SK-N-SH (cell line): ENCODE measurements at regions not wholly inside any gene's neighbourhood (a gene's known extent, or its start where the extent isn't known, plus 50 kb on each side); places are given as distances from the start of the nearest gene placed in this dataset.

Source experiments
- CTCF ChIA-PET: fragments of 300-600, 350-600 bp; formaldehyde crosslinking; extraction: SDS; loops from one replicate; lab custom pipeline; 2021; lab: Yijun Ruan, JAX
- POLR2A ChIA-PET: fragments of 350-600 bp; sonication (Branson Sonifier 250); formaldehyde crosslinking; extraction: SDS; loops from one replicate; lab custom pipeline; 2020; ENCODE audit warnings: antibody characterized with exemption, inconsistent platforms; lab: Yijun Ruan, JAX
- DNase-seq: peaks from one replicate; pipeline ENCODE4 v3.0.0; 2012
- H2AFZ ChIP-seq: fragments of 200-600 bp; sonication (generic); 2 replicates; pipeline ENCODE4 v1.8.1; 2016; ENCODE audit warnings: antibody characterized with exemption, mild to moderate bottlenecking, low read depth
- H3F3A ChIP-seq: fragments of 200-600 bp; sonication (generic); replicated peaks from 2 replicates; pipeline ENCODE3; 2016; ENCODE audit warnings: antibody characterized with exemption, mild to moderate bottlenecking; ENCODE audit not compliant: insufficient read depth
- H3K27ac ChIP-seq, 2 experiments: fragments of 200-500 bp in 1 of 2; fragments of 200-600 bp in 1 of 2; sonication (Bioruptor generic) in 1 of 2; sonication (generic), shearing (Covaris generic) in 1 of 2; 2 replicates each; pipeline versions ENCODE4 v1.5.1 to v1.6.1; 2014 to 2016; ENCODE audit warnings: low read depth in 2 of 2, inconsistent platforms in 1 of 2, low read length in 1 of 2, mild to moderate bottlenecking in 1 of 2, mixed read lengths in 1 of 2
- H3K27me3 ChIP-seq: fragments of 200-600 bp; sonication (generic), shearing (Covaris generic); 2 replicates; pipeline ENCODE4 v1.6.1; 2016; ENCODE audit warnings: mixed run types; ENCODE audit not compliant: insufficient read depth
- H3K36me3 ChIP-seq, 2 experiments: fragments of 200-500 bp in 1 of 2; fragments of 200-600 bp in 1 of 2; sonication (Bioruptor generic) in 1 of 2; sonication (generic) in 1 of 2; replicated peaks in 1 of 2; 2 replicates each; pipeline versions ENCODE3 to v1.5.1; 2014 to 2016; ENCODE audit warnings: low read length in 1 of 2, mild to moderate bottlenecking in 1 of 2; ENCODE audit not compliant: insufficient read depth in 2 of 2, control insufficient read depth in 1 of 2
- H3K4me1 ChIP-seq, 2 experiments: fragments of 200-500 bp in 1 of 2; fragments of 200-600 bp in 1 of 2; sonication (Bioruptor generic) in 1 of 2; sonication (generic), shearing (Covaris generic) in 1 of 2; 2 replicates each; pipeline versions ENCODE4 v1.5.1 to v1.6.1; 2014 to 2016; ENCODE audit warnings: low read depth in 1 of 2, low read length in 1 of 2, mixed run types in 1 of 2; ENCODE audit not compliant: insufficient read depth in 2 of 2, control insufficient read depth in 1 of 2
- H3K4me2 ChIP-seq: fragments of 200-600 bp; sonication (generic), shearing (Covaris generic); 2 replicates; pipeline ENCODE4 v1.6.1; 2017; ENCODE audit warnings: mixed run types
- H3K4me3 ChIP-seq, 2 experiments: fragments of 200-500 bp in 1 of 2; fragments of 200-600 bp in 1 of 2; sonication (Bioruptor generic) in 1 of 2; sonication (generic), shearing (Covaris generic) in 1 of 2; 2 replicates each; pipeline versions ENCODE4 v1.5.1 to v1.8.1; 2014 to 2016; ENCODE audit warnings: low read depth in 2 of 2, inconsistent platforms in 1 of 2, low read length in 1 of 2, mild to moderate bottlenecking in 1 of 2, mixed read lengths in 1 of 2, moderate library complexity in 1 of 2
- H3K79me2 ChIP-seq: fragments of 200-600 bp; sonication (generic); 2 replicates; pipeline ENCODE4 v1.8.1; 2017; ENCODE audit warnings: mild to moderate bottlenecking; ENCODE audit not compliant: insufficient read depth
- H3K9ac ChIP-seq: fragments of 200-600 bp; sonication (generic); 2 replicates; pipeline ENCODE4 v1.6.1; 2017; ENCODE audit warnings: mixed run types
- H3K9me2 ChIP-seq: fragments of 200-600 bp; sonication (generic); 2 replicates; pipeline ENCODE4 v1.6.1; 2017; ENCODE audit warnings: mixed run types
- H3K9me3 ChIP-seq: fragments of 200-600 bp; sonication (generic); 2 replicates; pipeline ENCODE4 v1.6.1; 2017; ENCODE audit warnings: mixed run types, mild to moderate bottlenecking, moderate library complexity
- H4K20me1 ChIP-seq: fragments of 200-600 bp; sonication (generic); 2 replicates; pipeline ENCODE4 v1.6.1; 2017; ENCODE audit warnings: mild to moderate bottlenecking, mixed run types; ENCODE audit not compliant: insufficient read depth
- CTCF ChIP-seq: fragments of 200-600 bp; sonication (generic); IDR thresholded peaks from 2 replicates; pipeline ENCODE4 v1.6.1; 2017; ENCODE audit warnings: antibody characterized with exemption, mild to moderate bottlenecking, moderate library complexity
- ELF1 ChIP-seq: IDR thresholded peaks from 2 replicates; pipeline ENCODE4 v1.4.0; 2012
- EP300 ChIP-seq, 2 experiments: IDR thresholded peaks; 2 replicates each; pipeline versions ENCODE4 v1.4.0 to v1.6.1; 2012; ENCODE audit warnings: borderline replicate concordance in 1 of 2, low read depth in 1 of 2, low read length in 1 of 2
- GATA2 ChIP-seq: sonication (generic); formaldehyde crosslinking; IDR thresholded peaks from 2 replicates; pipeline ENCODE4 v1.5.0; 2020; ENCODE audit warnings: mild to moderate bottlenecking, missing genetic modification reagents
- JUND ChIP-seq: IDR thresholded peaks from 2 replicates; pipeline ENCODE4 v1.4.0; 2012
- MEF2A ChIP-seq: IDR thresholded peaks from 2 replicates; pipeline ENCODE4 v1.4.0; 2012; ENCODE audit warnings: low read depth, borderline replicate concordance
- NRF1 ChIP-seq: IDR thresholded peaks from 2 replicates; pipeline ENCODE4 v1.6.1; 2012; ENCODE audit warnings: low read depth, mild to moderate bottlenecking, low read length
- RAD21 ChIP-seq: IDR thresholded peaks from 2 replicates; pipeline ENCODE4 v1.6.1; 2012; ENCODE audit warnings: mild to moderate bottlenecking, low read length
- RFX5 ChIP-seq: IDR thresholded peaks from 2 replicates; pipeline ENCODE4 v1.6.1; 2012; ENCODE audit warnings: mild to moderate bottlenecking, improper control_type of control experiment, low read length
- RXRA ChIP-seq: IDR thresholded peaks from 2 replicates; pipeline ENCODE4 v1.4.0; 2012; ENCODE audit warnings: low read depth, mild to moderate bottlenecking, borderline replicate concordance
- SIN3A ChIP-seq: IDR thresholded peaks from 2 replicates; pipeline ENCODE4 v1.6.1; 2012; ENCODE audit warnings: low read depth, mild to moderate bottlenecking, low read length, moderate library complexity, borderline replicate concordance
- SMC3 ChIP-seq: IDR thresholded peaks from 2 replicates; pipeline ENCODE4 v1.6.1; 2012; ENCODE audit warnings: low read depth, low read length, improper control_type of control experiment
- TAF1 ChIP-seq: IDR thresholded peaks from 2 replicates; pipeline ENCODE4 v1.6.1; 2012; ENCODE audit warnings: low read depth, mild to moderate bottlenecking, low read length, moderate library complexity, borderline replicate concordance
- TEAD4 ChIP-seq: IDR thresholded peaks from 2 replicates; pipeline ENCODE4 v1.4.0; 2012; ENCODE audit warnings: mild to moderate bottlenecking, borderline replicate concordance; ENCODE audit not compliant: insufficient read depth
- USF2 ChIP-seq: fragments of 150-350 bp; IDR thresholded peaks from 2 replicates; pipeline ENCODE4 v1.6.1; 2017; ENCODE audit warnings: antibody characterized with exemption, low read length, low read depth, borderline replicate concordance
- WGBS: methylation state at CpG from one replicate; pipeline ENCODE4 v1.1.6; 2017; ENCODE audit warnings: low lambda C conversion rate; 5-methylcytosine and 5-hydroxymethylcytosine counted together
- TF ChIP-seq, protein P1 (sequence below): IDR thresholded peaks from 2 replicates; pipeline ENCODE4 v1.6.1; 2012; ENCODE audit warnings: mild to moderate bottlenecking, low read depth, low read length, moderate library complexity
- TF ChIP-seq, protein P2 (sequence below): IDR thresholded peaks from 2 replicates; pipeline ENCODE4; 2012

GRCh38 chr9:84586662-84587061 is 82.9 kb upstream of the NTRK2 start (continued):
- no peak for TF ChIP-seq GATA2 (CRISPR knock-in tag)
- no peak for TF ChIP-seq TEAD4
- no peak for TF ChIP-seq JUND
- no peak for TF ChIP-seq SIN3A
- TF ChIP-seq, all 33 proteins: peak for 0

DNA sequence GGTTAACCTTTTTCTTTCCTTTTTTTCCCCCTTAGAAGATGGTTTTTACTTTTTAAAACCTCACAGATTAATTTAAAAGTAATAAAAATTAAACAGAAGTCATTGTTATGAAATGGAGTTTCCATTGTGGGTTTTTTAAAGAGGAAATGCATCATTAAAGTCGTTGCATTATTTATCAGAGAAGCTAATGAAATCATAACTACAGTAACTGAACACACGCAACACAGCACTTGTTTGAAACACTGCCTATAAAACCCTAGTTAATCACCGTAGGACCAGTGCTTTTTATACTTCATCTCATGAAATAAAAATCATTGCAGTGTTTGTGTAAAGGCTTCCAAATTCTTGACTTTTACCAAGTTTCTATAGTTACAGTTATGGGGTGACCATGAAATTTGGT is 82.4 kb upstream of the NTRK2 start:
- Histone ChIP-seq H3K4me2 (no peak overlapping the region), H3K27ac (no peak overlapping the region), H3K9me2 (no peaks in the 10 kb centered on the region), H2AFZ (no peak overlapping the region), H3K27me3 (no peaks in the 10 kb centered on the region), H3K9ac (no peak overlapping the region), H3K79me2 (no peaks in the 10 kb centered on the region), H3K4me3 (no peak overlapping the region), H3K9me3 (no peaks in the 10 kb centered on the region), H3K4me1 (no peaks in the 10 kb centered on the region), H3K36me3 (no peaks in the 10 kb centered on the region), H4K20me1 (no peaks in the 10 kb centered on the region), H3F3A (no peaks in the 10 kb centered on the region)
- DNase-seq = no peak
- ChIA-PET POLR2A (no interaction called here), CTCF (no interaction called here)
- 48% methylated on average over 3 of the region's 3 CpGs for WGBS
- TF ChIP-seq CTCF (no peak), TAF1 (no peak), RAD21 (no peak), MEF2A (no peak), EP300 (IDR thresholded peaks at IDR 0.05; ENCODE audit: borderline replicate concordance in 1 of 2, low read depth in 1 of 2, low read length in 1 of 2) (no peak), ELF1 (no peak), NRF1 (no peak), USF2 (no peak), SIN3A (no peak), RFX5 (no peak), SMC3 (no peak), RXRA (no peak)
- TF ChIP-seq, protein P1, sequence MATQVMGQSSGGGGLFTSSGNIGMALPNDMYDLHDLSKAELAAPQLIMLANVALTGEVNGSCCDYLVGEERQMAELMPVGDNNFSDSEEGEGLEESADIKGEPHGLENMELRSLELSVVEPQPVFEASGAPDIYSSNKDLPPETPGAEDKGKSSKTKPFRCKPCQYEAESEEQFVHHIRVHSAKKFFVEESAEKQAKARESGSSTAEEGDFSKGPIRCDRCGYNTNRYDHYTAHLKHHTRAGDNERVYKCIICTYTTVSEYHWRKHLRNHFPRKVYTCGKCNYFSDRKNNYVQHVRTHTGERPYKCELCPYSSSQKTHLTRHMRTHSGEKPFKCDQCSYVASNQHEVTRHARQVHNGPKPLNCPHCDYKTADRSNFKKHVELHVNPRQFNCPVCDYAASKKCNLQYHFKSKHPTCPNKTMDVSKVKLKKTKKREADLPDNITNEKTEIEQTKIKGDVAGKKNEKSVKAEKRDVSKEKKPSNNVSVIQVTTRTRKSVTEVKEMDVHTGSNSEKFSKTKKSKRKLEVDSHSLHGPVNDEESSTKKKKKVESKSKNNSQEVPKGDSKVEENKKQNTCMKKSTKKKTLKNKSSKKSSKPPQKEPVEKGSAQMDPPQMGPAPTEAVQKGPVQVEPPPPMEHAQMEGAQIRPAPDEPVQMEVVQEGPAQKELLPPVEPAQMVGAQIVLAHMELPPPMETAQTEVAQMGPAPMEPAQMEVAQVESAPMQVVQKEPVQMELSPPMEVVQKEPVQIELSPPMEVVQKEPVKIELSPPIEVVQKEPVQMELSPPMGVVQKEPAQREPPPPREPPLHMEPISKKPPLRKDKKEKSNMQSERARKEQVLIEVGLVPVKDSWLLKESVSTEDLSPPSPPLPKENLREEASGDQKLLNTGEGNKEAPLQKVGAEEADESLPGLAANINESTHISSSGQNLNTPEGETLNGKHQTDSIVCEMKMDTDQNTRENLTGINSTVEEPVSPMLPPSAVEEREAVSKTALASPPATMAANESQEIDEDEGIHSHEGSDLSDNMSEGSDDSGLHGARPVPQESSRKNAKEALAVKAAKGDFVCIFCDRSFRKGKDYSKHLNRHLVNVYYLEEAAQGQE = no peak
- TF ChIP-seq, protein P2, sequence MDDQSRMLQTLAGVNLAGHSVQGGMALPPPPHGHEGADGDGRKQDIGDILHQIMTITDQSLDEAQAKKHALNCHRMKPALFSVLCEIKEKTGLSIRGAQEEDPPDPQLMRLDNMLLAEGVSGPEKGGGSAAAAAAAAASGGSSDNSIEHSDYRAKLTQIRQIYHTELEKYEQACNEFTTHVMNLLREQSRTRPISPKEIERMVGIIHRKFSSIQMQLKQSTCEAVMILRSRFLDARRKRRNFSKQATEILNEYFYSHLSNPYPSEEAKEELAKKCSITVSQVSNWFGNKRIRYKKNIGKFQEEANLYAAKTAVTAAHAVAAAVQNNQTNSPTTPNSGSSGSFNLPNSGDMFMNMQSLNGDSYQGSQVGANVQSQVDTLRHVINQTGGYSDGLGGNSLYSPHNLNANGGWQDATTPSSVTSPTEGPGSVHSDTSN = no peak
